NCI-H526 treated with DMSO at 0.1 percent for 48 hours (cell line): ENCODE measurements at regions not wholly inside any gene's neighbourhood (a gene's known extent, or its start where the extent isn't known, plus 50 kb on each side); places are given as distances from the start of the nearest gene placed in this dataset.
"Not testable (repeated sequence)": the region's sequence is repeated elsewhere in the genome, so short reads cannot be mapped to it uniquely, and the experiment has no call there.

Experiments
- DNase-seq: peaks from one replicate; lab custom pipeline; 2025; lab: John Stamatoyannopoulos, UW

DNA sequence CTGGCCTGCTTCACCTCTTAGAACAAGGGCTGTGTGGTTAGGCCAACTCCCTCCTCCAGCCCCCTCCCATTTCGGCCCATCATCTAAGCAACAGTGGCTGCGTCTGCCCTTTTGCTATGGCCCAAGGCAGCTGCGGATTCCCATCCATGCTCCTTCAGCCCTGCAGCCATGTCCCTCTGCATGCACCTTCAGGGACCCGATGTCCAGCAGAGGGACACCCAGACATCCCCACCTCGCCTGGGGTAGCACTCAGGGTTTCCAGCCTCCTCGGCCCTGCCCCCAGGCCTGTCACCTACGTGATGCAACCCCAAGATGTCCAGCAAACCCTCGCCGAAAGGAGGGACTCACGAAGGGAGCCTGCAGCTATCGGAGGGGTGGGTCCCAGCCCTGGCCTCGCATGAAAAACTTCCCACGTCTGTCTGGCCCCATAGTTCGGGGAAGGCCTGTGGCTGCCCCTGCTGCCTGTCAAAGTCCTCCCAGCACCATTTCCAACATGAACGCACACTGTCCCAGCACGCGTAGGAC is 194.4 kb downstream of the CTTN start:
- DNase-seq: no peak

- no peak for DNase-seq
Measured at GRCh38 chr11:70593446-70593983, 195.2 kb downstream of the CTTN start.

DNA sequence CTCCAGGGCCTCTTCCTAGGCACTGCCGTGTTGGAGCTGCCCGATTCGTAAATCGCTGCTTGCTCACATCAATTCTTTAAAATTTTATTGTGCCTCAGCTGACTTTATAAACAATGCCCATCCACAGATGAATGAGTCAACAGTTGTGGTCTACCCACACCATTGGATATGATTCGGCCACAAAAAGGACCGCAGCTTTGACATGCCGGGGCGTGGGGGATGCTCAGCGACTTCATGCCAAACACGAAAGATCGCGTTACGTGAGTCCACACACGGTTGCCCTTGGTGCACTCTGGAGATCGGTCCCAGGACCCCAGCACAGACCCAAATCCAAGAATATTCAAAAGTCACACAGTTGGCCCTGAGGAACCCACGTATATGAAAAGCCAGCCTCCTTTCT is 195.7 kb downstream of the CTTN start:
- DNase-seq: no peak

DNA sequence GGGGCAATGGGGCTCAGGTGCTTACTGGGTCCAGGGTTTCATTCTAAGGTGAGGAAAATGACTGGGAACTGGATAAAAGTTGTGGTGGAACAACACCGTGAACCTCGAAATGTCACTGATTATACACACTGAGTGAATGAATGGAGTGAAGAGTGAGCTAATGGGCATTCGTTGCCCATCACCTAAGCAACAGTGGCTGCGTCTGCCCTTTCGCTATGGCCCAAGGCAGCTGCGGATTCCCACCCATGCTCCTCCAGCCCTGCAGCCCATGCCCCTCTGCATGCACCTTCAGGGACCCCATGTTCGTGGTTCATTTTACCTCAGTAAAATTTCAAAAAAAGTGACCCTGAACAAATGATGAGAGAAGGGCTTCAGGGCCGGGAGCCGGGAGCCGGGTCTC is 196.3 kb downstream of the CTTN start:
- DNase-seq: no peak

DNA sequence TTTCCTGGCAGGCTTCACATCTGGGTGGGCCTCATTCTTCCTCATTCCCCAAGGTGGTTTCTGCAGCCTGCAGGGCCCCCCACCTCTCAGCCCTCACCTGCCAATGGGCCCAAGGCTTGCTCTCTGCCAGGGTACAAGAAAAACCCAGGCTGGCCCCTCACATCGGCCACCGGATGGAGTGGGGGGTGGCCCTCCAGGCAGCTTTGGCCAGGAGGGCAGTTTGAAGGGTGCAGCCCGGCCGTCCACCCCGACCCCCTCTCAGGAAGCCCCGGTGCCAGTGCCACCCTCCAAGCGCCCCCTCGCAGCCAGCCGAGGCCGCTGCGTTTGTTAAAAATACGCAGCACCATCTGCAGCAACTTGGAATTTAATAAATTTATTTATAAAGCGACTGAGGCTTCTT is 196.7 kb downstream of the CTTN start:
- DNase-seq: no peak

- DNase-seq: no peak
Measured at GRCh38 chr11:70595452-70595851, 197.1 kb downstream of the CTTN start.

GRCh38 chr11:70596091-70596490 is 197.8 kb downstream of the CTTN start:
- DNase-seq: no peak

GRCh38 chr11:70597006-70597555 is 198.8 kb downstream of the CTTN start:
- DNase-seq: no peak

DNA sequence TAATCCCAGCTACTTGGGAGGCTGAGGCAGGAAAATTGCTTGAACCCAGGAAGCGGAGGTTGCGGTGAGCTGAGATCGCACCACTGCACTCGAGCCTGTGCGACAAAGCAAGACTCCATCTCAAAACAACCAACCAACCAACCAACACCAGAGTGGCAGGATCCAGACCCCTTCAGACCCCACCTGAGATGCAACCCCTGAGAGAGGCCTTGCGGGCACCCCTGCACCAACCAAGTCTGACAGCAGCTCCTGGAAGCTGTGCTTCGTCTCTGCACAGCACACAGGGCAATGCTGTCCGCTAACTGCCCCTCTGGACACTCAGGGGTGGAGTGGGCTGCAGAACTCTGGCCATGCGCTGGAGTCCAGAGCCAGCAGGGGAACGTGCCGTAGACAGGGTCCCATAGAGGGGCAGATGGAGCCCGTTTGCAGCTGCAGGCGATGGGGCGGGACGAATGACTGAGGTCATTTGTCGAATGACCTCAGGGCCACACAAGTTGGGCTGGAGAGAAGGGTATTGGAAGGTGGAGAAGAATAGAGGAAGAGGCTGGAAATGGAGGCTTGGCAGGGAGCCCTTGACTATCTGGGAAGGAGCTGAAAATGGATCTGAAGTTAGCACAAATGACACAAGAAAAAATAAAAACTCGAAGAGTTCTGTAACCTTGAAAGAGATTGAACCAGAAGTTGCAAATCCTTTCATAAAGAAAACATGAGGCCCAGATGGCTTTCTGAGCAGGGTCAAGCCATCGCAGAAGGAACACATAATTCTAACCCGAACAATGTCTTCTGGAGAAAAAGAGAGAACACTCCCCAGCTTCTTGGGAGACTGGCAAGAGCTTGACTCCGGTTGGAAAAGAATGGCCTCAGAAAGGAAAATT is 199.7 kb downstream of the CTTN start:
- DNase-seq: no peak

DNA sequence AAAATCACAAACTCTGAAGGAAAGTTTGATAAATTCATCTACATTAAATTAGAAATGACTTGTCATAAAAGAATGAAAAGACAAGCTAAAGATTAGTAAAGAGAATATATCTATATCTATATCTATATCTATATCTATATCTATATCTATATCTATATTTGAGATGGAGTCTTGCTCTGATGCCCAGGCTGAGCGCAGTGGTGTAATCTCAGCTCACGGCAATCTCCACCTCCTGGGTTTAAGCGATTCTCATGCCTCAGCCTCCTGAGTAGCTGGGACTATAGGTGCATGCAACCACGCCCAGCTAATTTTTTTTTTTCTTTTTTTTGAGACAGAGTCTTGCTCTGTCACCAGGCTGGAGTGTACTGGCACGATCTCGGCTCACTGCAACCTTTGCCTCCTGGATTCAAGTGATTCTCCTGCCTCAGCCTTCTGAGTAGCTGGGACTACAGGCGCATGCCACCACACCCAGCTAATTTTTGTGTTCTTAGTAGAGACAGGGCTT is 202.6 kb downstream of the CTTN start:
- DNase-seq: not testable (repeated sequence)

- DNase-seq: peak; percentile 25
Measured at GRCh38 chr11:70601861-70602538, 203.7 kb downstream of the CTTN start.

DNA sequence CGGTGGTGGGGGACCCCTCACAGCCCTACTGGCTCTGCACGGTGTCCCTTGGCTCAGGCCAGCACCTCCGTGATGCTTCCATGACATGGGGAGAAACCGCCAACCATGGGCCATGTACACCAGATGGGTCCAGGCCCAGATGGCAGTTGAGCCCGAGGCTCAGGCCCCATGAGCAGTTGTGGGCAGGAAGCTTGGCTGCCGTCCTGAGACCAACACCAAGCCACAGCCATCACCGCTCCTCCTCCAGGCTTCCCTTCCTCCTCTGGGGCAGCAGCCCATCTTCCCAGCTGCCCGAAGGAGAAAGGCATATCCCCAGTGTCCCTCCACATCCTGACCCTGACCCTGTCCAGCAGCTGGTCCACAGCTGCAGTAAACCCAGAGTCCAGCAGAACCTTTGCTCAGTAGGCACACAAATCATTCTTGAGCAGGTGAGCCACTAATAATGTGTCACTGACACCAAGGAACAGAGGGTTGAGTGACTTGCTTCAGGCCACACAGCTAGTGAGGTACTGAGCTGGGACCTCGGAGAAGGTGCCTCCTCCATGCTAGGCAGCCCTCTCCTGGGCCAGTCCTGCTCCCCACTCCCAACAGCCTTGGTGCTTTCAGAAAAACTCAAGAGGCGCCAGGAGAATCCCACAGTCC is 204.9 kb downstream of the CTTN start:
- no peak for DNase-seq

DNA sequence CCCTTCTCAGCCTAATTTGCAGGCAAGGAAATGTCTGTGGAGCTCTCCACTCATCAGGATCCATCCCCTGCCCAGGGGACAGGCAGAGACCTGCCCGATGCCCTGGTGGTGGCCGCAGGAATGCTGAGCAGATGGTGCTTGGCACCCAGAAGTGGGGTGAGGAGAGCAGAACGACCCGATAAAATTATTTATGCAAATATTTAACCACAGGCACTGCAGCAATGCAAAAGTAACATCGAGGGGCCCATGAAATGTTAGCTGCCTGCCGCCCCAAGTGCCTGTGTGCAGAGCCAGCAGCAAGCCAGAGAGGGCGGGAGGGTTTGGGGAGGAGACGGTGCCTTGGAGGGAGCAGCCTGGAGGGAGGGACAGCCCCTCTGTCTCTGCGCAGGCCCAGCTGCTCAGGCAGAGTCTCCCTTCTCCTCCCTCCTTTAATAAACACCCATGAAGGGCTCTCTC is 205.5 kb downstream of the CTTN start:
- peak; percentile 99 for DNase-seq

DNA sequence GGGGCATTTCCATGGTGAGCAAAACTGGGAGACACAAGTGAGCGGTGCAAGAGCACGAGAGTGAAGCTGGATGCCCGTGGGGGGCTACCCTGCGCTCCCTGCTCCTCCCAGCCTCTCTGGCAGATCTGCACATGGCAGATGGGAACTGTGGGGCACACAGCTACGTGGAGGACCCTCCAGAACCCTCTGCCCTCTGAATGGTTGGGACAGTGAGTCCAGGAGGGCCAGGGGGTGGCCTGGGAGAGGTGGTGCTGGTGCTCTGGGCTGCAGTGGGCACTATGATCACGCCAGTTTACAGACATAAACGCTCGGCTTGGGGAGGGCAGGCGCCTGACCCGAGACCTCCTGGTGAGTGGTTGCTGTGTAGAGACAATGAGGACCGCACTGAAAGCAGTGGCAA is 205.9 kb downstream of the CTTN start:
- no peak for DNase-seq

DNA sequence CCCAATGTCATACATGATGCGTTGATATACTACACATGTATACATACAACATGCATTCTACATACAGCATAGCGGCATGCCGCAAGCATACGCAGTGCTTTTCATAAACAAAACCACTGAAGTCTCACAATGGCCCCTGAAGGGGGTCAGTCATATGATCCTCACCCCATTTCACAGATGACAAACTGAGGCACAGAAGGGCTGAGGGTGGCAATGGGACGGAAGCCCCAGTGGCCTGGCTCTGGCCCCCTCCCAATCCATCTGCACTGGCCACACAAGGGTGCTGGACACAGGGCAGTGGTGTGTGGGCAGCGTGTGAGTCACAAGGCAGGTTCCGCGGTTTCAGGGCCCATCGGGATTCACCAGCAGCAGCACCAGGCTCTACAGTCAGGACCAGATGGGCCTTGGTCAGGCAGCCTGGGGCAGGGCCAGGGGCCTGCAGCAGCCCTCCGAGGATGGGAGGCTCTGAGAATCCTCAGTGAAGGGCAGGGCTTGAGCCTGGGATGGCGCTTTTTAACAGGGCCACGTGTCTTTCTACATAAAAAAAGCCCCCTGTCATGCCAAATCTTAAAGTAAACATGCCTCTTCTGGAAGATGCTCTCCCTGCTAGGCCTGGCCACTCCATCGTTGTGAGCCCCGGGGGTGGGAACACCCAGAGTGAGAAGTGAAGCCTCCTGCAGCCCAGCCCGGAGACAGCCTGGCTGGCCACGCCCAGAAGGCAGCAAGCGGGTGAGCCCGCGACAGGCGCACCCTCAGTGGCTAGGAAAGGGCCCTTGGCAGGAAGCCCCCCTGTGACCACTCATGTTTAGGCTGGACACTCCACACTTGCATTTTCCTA is 206.5 kb downstream of the CTTN start:
- DNase-seq: no peak

DNA sequence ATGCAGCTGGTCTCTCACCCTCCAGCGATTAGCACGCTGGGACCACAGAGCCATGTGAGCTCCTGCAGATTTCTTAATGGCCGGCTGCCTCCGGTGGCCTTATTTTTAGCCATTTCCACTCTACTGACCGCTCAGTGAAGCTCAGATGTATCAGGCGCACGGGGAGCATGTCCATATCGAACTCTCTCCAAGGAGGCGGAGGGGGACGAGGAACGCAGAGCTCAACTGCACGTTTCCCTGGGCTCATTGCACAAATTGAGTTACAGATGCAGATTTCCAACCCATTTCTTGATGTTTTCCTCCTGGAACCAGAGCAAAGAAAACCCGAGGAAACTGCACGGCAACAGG is 207.1 kb downstream of the CTTN start:
- DNase-seq: no peak

DNA sequence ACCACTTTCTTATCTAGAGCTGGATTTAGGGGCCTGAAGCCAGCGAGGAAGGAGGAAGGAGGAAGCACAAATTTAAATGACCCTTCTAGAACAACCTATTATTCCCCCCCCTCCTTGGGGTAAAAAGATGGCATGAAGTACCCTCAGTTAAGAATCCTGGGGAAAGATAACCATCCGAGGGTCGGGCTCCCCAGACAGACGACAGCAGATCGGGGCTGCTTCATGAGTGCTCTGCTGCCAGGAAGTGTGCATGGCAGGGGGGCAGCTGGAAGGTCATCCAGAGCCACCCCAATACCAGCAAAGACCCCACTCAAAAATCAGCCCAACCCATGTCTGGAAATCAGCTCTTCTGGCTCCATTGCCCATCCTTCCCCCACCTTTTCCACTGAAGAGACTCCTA is 207.5 kb downstream of the CTTN start:
- no peak for DNase-seq

- no peak for DNase-seq
Measured at GRCh38 chr11:70606248-70606950, 208.1 kb downstream of the CTTN start.

- no peak for DNase-seq
Measured at GRCh38 chr11:70606951-70607330, 208.6 kb downstream of the CTTN start.

- DNase-seq: no peak
Measured at GRCh38 chr11:70607561-70607960, 209.2 kb downstream of the CTTN start.
